GM18502 (cell line): ENCODE measurements at regions not wholly inside any gene's neighbourhood (a gene's known extent, or its start where the extent isn't known, plus 50 kb on each side); places are given as distances from the start of the nearest gene placed in this dataset.

ENCODE experiments used
- ATAC-seq: cut with Tn5 transposase; IDR thresholded peaks from one replicate; pipeline ENCODE4 v1.9.1; 2021; ENCODE audit warnings: mild to moderate bottlenecking; ENCODE audit not compliant: unreplicated experiment, poor library complexity

DNA sequence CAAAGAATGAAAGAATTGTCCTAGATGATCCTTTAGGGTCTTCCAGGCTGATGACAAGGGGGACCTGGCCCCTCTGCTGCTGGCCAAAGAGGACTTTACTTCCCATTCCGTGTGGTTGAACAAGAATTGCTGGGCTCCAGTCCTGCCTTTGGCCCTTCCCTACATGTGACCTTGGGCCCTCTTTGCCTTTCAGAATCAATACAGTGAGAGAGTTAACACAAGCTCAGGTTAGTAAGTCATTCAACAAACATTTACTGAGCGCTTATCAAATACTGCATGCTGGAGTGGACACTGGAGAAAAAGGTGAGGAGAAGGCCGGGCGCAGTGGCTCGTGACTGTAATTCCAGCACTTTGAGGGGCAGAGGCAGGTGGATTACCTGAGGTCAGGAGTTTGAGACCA lies 113.1 kb downstream of the C9orf50 start:
- ATAC-seq, result no peak

DNA sequence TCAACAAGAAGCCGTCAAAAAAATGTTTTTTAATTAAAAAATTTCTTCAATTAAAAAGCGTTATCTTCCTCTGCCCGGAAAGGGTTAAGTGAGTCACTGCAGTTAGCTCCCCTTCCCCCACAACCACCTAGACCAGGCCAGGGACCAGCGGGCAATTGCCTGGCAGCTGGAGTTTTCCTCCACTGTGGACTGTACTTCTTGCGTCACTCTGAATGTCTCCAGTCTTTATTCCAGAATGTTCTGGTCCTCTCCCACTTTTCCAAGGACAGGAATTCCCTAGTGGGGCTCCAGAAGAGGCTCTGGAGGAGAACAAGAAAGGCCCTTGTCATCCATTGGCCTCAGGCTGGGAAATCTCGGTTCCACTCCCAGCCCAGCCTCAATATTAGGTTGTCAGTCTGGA lies 114.0 kb downstream of the C9orf50 start:
- ATAC-seq, result no peak

DNA sequence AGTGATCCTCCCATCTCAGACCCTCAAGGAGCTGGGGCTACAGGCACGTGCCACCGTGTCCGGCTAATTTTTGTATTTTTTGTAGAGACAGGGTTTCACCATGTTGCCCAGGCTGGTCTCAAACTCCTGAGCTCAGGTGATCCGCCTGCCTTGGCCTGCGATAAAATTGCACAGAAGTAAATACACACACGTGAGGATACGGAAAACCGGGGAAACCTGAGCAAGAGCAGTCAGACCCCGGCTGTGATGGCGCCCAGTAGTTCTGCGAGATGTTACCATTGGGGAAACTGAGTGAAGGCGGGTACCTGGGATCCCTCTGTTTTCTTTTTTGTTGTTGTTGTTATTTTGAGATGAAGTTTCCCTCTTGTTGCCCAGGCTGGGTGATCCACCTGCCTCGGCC lies 114.9 kb downstream of the C9orf50 start:
- no peak for ATAC-seq

DNA sequence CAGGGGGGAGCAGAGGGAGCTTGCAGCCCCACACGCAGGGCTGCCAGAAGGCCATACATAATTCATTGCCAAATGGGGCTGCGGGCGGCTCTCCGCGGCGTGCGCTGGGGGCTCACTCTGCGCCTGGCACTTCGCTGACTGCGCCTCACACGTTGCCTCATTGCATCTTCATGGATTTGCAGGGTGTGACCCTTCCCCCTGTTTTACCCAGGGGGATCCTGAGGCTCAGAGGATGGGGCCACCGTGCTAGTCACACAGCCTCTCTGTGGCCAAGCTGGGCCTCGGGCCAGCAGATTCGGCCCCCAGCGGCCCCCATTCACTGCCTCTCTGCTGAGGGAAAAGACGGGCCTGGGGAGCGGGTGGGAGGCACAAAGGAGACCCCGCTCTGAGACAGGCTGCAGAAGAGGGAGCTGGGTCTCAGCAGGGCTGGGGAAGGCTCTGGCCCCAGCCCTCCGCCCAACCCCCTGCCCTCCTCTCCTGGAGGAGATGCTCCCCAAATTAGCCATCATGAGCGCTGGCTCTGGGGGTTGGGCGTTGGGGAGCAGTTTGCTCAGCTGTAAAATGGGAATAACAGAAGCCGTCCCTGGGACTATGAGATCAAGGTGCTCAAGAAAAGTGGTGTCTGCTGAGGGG lies 115.5 kb downstream of the C9orf50 start:
- ATAC-seq, result no peak

DNA sequence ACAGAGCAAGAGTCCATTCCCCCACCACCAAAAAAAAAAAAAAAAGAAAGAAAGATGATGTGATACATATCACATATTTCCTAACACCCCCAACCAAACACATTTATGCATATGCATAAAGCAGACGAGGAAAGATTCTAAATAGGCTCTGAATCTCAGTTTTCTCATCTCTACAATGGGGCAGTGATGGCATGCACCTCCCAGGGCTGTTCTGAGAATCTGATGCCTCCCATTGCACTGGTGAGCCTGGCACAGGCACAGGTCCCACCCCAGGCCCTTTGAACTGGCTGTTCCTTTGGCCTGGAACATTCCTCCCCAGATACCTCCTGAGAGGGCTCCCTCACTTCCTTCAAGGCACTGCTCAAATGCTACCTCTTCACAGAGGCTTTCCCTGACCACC lies 116.5 kb downstream of the C9orf50 start:
- no peak for ATAC-seq

DNA sequence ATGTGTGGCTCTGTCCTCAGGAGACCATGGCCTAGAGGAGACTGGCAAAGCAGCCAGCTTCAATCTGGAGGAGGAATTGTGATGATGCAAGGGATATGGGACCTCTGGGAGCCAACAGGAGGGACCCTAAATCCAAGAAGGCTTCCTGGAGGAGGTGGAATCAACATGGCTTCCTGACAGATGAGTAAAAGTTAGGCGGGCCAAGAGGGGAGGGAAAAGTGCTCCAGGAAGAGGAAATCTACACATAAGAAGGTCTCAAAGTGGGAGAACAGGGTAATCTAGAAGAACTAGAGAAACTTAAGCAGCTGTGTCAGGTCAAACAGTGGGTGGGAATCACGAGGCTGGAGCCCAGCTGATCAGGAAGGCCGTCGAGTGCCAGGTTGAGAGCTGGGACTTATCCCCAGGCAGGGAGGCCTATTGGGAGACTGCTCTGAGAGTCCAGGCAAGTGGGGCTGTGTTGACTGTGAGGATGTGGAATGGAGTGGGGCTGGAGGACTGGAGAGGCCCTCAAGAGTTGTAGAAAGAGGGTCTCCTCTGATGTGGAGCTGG lies 119.1 kb downstream of the C9orf50 start:
- no peak for ATAC-seq

DNA sequence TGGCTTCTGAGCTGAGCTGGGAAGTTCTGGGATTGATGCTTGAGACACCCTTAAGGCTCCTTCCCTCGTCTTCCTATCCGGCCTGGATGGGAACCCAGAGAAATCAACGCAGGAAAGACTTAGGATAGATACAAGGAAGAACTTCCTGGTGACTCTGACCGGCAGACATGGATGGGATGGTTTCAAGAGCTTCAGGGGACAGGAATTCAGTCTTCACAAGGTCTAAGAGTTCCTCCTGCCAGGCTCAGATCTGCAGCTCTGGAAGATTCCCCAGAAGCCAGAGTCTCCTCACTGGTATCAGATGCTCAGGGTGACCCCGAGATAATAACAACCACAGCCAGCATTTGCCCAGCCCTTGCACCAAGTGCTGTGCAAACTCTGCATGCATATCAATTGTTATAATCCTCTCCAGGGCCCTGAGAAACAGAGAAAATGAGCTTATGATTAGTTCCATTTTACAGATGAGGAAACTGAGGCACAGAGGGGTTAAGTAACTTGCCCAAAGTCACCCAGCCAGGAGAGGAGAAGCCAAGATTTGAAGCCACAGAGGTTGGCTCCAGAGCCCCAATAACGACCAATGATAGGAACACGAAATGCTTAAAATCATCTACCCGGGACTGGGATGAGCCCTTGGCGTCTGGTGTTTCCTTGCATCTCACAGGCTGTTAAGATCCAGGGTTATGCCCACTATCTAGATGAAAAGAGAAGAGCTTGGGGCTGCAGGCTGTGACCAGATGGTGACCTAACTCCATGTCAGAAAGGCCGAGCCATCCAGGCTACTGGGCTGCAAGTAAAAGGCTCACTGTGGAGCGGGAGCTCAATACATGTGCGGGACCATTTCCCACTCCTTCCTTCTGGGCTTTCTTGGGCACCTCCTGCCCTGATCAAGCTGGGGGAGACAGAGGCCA lies 119.8 kb downstream of the C9orf50 start:
- no peak for ATAC-seq

DNA sequence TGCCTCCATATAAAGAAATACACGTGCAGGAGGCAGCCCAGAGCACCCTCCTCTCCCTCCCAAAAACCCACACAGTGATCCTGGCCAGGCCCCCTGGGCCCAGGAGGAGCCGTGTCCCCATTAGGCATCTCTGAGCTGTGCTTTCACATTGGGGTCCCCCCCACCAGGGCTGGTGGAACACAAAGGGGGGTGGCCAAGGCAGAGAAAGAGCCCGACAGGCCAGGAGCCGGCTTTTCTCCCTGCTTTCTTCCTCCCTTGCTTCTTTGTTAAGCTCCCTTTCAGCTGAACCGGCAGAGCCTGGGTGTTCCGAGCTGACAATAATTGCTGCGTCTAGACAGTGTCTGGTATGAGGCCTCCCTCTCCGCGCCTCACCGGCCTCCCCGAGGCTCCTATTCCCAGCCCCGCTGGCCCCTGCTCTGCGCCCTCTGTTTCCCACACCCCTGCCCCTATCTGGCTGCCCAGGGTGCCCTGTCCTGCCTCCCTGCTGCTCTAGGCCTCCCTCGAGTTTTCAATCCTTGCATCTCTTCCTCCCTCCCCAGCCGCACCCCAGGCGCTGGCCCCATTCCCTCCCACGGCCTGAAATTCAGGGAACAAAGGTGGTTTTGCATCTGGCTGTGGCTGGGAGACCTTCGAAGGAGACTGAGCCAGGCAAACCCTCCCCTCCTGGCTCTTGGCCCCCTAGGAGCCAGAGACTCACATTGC lies 120.6 kb downstream of the C9orf50 start:
- no peak for ATAC-seq

DNA sequence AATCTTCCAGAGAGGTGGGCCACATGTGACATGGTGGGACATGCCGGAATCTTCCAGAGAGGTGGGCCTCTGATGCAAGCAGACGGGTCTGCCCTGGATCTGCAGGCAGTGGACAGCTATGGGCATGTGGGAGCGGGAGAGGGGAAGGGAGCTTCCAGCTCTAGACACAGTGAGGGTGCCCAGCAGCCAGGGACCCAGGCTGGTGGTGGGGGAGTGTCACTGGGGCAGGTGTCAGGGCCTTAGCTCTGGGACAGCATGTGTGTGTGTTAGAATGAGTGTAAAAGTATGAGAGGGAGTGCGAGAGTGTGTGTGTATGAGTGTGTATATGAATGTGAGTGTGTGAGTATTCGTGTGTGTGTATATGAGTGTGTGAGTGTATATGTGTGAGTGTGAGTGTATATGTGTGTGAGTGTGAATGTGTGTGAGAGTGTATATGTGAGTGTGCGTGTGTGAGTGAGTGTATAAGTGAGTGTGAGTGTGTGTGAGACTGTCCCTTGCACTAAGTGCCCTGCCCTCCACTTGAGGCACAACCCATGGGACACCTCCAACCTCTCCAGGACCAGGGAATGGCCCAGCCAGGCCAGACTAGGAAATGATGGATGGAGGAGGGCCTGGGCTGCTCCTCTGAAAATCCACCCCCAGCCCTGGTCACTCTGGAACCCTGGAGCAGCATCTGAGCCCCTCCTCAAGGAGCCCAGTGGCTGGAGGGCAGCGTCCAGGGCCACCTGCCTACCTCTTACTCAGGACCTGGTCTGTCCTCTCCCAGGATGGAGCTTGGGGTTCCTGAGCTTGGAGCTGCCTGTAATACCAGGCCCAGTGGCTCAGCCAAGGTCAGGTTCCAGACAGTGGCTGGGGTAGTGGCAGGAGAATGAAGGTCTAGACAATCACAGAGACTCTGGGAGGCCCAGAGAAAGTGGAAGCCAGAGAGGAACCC lies 122.2 kb downstream of the C9orf50 start:
- ATAC-seq, result no peak

DNA sequence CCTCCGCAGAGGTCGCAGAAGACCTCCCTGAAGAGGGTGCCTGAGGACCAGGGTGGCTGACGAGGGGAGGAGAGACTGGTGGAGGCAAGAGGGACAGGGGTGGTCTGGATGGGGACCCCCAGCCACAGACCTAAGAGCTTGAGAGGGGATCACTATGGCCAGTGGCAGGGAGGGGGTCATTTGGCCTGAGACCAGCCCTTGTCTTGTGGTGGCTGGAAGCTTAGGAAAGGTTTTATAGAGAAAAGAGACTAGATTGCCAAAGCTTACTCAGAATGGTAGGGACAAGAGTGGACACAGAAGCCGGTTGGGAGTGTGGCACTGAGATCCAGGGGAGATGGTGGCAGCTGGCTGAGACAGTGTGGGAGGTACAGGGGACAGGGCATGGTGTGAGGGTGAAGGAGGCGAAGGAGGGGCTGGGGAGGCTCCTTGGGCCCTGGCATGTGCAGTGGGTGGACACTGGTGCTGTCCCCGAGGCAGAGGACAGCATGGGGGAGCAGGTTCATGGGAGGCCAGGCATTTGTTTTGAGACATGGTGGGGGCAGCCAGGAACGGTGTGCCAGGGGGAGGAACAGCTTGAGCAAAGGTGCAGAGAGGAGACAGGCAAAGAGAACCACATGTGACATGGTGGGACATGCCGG lies 123.0 kb downstream of the C9orf50 start:
- no peak for ATAC-seq

DNA sequence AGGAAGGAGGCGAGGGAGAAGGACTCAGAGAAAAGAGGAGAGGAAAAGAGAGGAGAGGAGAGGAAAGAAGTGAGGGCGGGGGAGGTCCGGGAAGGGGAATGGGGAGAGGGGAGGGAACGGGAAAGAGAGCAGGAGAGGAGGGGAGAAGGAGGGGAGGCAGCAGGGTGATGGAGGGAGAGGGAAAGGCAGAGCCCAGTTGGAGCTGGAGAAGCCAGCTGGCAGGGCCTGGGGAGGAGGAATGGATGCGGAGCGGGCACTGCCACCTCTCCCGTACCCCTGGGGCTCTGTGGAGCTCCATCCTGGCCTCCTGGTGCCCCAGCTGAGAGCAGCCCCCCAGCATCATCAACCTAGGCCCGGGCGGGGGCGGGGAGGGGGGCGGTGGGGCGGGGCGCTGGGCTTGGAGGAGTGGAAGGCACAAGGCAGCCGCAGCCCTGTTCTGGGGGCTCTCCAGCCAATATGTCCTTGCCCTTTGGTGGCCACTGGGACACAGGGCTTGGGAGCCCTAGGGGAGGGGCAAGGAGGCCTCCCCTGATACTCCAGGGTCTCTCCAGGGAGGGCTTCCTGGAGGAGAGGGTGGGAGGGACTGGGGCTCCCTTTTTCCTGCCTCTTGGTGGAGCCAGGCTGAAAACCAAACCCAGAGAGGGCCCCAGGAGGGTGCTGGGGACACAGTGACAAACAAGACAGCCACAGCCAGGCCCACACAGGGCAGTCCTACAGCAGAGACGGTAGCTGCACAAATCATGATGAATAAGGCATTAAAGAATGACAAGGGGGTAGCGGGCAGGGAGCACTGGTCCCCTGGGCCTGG lies 123.7 kb downstream of the C9orf50 start:
- ATAC-seq, result no peak

DNA sequence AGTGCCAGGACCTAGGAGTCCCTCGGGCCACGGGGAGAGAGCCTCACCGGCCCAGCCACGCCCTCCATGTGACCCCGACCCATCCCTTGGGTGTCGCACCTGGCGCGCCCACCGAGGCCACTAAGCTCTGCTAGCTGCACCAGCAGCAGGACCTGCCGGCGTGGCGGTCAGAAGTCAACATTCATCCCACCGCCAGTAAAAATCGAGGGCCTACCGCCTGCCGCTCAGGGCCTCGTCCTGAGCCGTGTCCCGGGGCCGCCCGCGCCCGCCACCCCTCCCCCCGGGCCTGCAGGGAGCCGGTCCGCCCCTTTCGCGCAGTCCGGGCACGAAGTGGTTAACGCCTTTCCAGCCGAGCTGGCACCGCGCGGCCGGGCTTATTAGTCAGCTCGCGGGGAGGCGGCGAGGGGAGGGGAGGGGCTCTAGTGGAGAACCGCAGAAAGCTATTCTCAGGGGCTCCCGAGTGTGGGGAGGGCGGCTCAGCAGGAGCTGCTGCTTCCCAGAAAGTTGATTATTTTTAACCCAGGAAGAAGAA lies 124.4 kb downstream of the C9orf50 start:
- no peak for ATAC-seq

DNA sequence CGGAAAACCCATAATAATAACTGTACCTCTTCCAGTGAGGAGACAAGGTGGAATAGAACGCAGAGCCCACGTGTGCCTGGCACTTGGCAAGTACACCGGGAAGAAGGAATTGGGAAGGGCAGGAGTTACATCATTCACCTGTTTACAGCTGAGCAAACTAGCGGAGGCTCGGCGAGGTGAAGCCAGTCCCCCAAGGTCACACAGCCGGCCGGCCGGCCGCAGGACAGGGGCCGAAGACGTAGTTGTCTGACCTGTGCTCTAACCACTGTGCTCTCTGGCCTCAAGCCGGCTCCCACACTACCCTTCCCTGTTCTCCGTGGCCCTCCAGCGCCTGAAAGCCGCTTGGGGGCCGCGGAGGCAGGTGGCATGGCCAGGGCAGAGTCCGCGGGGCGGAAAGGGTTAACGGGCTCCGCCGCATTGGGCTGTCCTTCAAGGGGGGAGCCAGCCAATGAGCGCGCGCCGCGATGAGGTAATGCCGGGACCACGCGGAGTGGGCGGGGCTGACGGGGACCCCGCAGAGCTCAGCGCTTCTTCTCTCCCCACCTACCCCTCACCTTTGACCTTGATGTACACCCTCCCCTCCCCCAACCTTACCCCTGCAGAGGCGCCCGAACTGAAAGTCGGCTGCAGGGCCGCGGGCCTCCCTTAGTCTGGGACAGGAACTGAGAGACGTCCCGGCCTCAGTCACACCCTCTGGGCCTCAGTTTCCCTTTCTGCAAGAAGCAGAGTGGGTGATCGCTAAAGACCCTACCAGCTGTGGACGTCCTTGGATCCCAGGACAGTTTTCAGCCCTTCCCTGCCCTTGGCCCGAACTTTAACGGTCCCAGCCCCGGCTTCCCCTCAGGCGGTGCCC lies 125.1 kb downstream of the C9orf50 start:
- ATAC-seq, result peak; percentile 50

DNA sequence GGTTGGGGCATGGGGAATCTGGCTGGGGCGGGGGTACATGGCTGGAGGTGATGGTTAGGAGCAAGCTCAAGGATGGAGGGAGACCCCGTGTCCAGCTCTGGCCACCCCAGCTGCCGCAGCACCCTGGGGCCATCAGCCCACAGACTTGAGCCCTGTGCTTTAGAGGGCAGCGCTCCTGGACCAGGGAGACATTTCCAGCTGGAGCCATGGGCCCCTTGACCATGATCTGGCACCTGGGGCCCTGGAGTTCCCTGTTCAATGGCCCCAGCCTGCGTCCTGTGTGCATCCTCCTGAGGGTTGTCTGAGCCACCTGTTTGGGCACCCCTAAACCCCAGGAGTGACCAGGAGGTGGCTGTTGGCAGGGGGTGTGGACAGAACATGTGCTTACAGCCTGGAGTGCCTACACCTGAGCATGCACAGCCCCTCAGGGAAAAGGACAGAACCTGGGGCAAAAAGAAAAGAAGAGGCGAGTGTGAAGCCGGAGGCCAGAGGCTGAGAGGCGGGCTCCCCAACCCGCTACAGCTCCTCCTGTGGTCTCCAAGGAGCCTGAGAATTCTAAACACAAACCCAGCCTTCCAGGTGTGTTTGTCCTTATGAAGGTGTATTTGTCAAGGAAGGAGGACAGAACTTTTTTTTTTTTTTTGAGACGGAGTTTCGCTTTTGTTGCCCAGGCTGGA lies 126.7 kb downstream of the C9orf50 start:
- no peak for ATAC-seq

DNA sequence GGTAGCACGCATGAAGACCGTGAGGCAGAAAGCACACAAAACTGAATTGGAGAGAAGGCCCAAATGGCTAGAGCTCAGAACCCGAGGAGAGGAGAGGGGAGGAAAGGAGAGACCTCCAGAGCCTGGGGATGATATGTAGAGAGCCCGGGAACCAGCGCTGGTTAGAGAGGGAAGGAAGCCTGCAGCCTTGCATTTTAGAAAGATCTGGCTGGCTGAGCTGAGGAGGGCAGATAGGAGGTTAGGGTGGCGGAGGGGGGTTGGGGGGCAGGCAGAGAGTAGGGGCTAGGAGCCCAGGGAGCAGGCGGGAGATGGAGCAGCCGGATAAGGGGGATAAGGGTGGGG lies 127.2 kb downstream of the C9orf50 start:
- no peak for ATAC-seq

DNA sequence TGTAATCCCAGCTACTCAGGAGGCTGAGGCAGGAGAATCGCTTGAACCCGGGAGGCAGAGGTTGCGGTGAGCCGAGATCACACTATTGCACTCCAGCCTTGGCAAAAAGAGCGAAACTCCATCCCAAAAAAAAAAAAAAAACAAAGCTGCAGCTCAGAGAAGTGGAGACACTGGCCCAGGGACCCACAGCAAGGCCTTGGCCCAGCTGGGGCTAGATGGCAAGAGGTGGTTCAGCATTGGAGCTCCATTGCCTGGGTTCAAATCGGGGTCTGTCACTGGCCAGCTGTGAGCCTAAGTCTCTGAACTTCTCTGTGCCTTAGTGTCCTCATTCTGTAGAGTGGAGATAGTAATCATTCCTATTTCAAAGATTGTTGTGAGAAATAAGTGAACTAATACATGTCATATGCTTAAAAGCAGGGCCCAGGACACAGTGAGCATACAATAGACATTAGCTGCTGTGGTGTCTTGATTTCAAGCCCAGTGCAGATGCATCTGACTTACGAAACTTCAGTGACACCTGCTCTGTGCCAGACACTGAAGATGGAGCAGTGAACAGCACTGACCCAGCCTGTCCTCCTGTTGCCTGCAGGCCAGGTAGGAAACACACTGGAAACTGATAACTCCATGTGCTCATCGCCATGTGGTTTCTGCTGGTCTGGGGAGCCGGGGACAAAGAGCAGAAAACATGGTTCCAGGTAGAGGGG lies 127.7 kb downstream of the C9orf50 start:
- no peak for ATAC-seq

DNA sequence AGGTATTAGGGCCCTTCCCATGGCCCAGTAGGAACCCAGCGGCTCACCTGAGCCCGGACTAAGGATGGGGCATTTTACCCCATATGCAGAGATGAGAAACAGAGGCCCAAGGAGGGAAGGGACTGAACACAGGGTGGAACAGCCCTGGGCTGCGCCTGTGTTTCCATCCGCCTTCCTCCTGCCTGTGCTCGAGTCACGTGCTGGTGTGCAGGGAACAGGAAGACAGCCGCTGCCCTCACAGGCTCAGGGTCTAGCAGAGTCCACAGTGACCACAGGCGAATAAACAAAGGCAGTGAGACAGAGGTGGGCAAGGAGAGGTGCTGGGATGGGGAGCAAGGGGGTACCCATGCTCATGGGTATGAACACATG lies 129.4 kb downstream of the C9orf50 start:
- ATAC-seq, result no peak
